ENCODE measurements at regions not wholly inside any gene's neighbourhood (a gene's known extent, or its start where the extent isn't known, plus 50 kb on each side); places are given as distances from the start of the nearest gene placed in this dataset.

- Histone ChIP-seq H3K4me1 (ENCODE audit: insufficient read depth, low read length) (no peaks in the 10 kb centered on the region), H3K36me3 (ENCODE audit: insufficient read depth, low read length) (no peaks in the 10 kb centered on the region), H3K9me3 (ENCODE audit: control insufficient read depth, insufficient read depth, low read length) (no peaks in the 10 kb centered on the region), H3K9ac (ENCODE audit: low read depth, low read length) (no peak overlapping the region)
These were observed 2015.7 kb upstream of the LRRTM1 start for GRCh38 chr2:82320296-82320695.

- no peaks in the 10 kb centered on the region for H3K9me3 ChIP-seq (ENCODE audit: control insufficient read depth, insufficient read depth, low read length)
- no peaks in the 10 kb centered on the region for H3K4me1 ChIP-seq (ENCODE audit: insufficient read depth, low read length)
These were observed 2012.5 kb upstream of the LRRTM1 start for GRCh38 chr2:82317012-82317411.

GRCh38 chr2:82316586-82316985 lies 2012.0 kb upstream of the LRRTM1 start:
- no peak overlapping the region for H3K9ac ChIP-seq (ENCODE audit: low read depth, low read length)
- H3K4me1 ChIP-seq (ENCODE audit: insufficient read depth, low read length), result no peaks in the 10 kb centered on the region
- H3K9me3 ChIP-seq (ENCODE audit: control insufficient read depth, insufficient read depth, low read length), result no peaks in the 10 kb centered on the region
- no peaks in the 10 kb centered on the region for H3K36me3 ChIP-seq (ENCODE audit: insufficient read depth, low read length)

More at GRCh38 chr2:82317012-82317411, 2012.5 kb upstream of the LRRTM1 start:
- H3K36me3 ChIP-seq (ENCODE audit: insufficient read depth, low read length), result no peaks in the 10 kb centered on the region
- H3K9ac ChIP-seq (ENCODE audit: low read depth, low read length), result no peak overlapping the region

- Histone ChIP-seq H3K36me3 (ENCODE audit: insufficient read depth, low read length) (no peaks in the 10 kb centered on the region), H3K4me1 (ENCODE audit: insufficient read depth, low read length) (no peaks in the 10 kb centered on the region), H3K9ac (ENCODE audit: low read depth, low read length) (no peak overlapping the region), H3K9me3 (ENCODE audit: control insufficient read depth, insufficient read depth, low read length) (no peaks in the 10 kb centered on the region)
These were observed 2010.4 kb upstream of the LRRTM1 start for GRCh38 chr2:82314836-82315472.

- H3K4me1 ChIP-seq (ENCODE audit: insufficient read depth, low read length), result no peaks in the 10 kb centered on the region
- no peaks in the 10 kb centered on the region for H3K36me3 ChIP-seq (ENCODE audit: insufficient read depth, low read length)
- H3K9ac ChIP-seq (ENCODE audit: low read depth, low read length), result no peak overlapping the region
- no peaks in the 10 kb centered on the region for H3K9me3 ChIP-seq (ENCODE audit: control insufficient read depth, insufficient read depth, low read length)
These were observed 2003.0 kb upstream of the LRRTM1 start for GRCh38 chr2:82307511-82307910.

- Histone ChIP-seq H3K9me3 (ENCODE audit: control insufficient read depth, insufficient read depth, low read length) (no peaks in the 10 kb centered on the region), H3K36me3 (ENCODE audit: insufficient read depth, low read length) (no peaks in the 10 kb centered on the region), H3K9ac (ENCODE audit: low read depth, low read length) (no peak overlapping the region), H3K4me1 (ENCODE audit: insufficient read depth, low read length) (no peaks in the 10 kb centered on the region)
These were observed 1997.0 kb upstream of the LRRTM1 start for GRCh38 chr2:82301506-82301905.

DNA sequence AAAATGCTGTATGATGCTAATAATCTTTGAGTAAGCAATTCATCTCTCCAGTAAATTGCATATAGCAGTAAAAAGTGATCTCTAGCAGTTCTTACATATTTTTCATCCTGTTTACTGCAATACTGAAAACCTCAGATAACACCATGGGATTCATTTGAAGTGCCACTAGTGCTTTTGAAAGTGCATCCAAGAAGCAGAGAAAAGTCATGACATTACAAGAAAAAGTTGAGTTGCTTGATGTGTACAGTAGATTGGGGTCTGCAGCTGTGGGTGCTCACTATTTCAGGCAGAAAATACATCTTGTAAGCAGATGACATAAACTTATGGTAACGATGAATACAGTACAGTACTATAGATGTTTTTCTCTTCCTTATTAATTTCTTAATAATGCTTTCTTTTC lies 1984.9 kb upstream of the LRRTM1 start:
- Histone ChIP-seq H3K9me3 (ENCODE audit: control insufficient read depth, insufficient read depth, low read length) (no peaks in the 10 kb centered on the region), H3K36me3 (ENCODE audit: insufficient read depth, low read length) (no peaks in the 10 kb centered on the region), H3K4me1 (ENCODE audit: insufficient read depth, low read length) (no peaks in the 10 kb centered on the region), H3K9ac (ENCODE audit: low read depth, low read length) (no peak overlapping the region)

- Histone ChIP-seq H3K9ac (ENCODE audit: low read depth, low read length) (no peak overlapping the region), H3K9me3 (ENCODE audit: control insufficient read depth, insufficient read depth, low read length) (no peaks in the 10 kb centered on the region), H3K36me3 (ENCODE audit: insufficient read depth, low read length) (no peaks in the 10 kb centered on the region), H3K4me1 (ENCODE audit: insufficient read depth, low read length) (peaks cover 9% of the 10 kb centered on the region; the same call in 1 of the 2 replicates)
These were observed 1978.5 kb upstream of the LRRTM1 start for GRCh38 chr2:82283075-82283474.

DNA sequence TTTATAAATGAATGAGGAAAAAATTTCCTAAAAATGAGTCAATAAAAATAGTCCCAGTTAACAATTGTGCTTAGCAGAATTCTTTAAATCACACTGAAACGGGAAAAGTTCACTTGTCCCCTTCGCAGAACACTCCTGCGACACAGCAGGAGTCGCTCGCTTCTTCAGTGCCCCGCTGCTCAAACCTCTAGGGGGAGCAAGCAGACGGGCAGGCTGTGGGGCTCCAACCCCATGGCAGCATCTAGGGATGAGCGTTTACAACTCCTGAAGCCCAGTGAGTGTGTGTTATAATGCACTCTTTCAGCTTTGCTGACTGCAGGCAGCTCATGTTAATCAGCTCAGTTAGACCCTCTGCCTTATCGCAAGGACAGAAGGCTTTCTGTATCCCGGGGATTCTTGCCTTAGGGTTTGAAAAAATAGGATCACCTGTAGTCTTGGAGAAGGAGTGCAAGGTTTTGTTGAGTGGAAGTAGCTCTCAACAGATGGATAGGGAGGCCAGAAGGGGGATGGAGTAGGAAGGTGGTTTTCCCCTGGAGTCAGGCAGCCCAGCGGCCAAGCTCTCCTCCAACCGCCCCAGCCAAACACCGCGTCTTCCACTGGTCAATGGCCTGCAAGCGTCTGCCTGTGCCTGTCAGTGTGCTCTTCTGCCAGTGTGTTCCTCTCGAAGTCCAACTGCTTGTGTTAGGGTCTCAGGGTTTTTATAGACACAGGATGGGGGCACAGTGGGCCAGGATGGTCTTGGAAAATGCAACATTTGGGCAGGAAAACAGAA lies 1977.7 kb upstream of the LRRTM1 start:
- Histone ChIP-seq H3K36me3 (ENCODE audit: insufficient read depth, low read length) (no peaks in the 10 kb centered on the region), H3K9me3 (ENCODE audit: control insufficient read depth, insufficient read depth, low read length) (no peaks in the 10 kb centered on the region), H3K9ac (ENCODE audit: low read depth, low read length) (no peak overlapping the region), H3K4me1 (ENCODE audit: insufficient read depth, low read length) (peaks cover 9% of the 10 kb centered on the region; the same call in 1 of the 2 replicates)

GRCh38 chr2:82279367-82279766 lies 1974.8 kb upstream of the LRRTM1 start:
- Histone ChIP-seq H3K36me3 (ENCODE audit: insufficient read depth, low read length) (no peaks in the 10 kb centered on the region), H3K9ac (ENCODE audit: low read depth, low read length) (no peak overlapping the region), H3K4me1 (ENCODE audit: insufficient read depth, low read length) (peaks cover 9% of the 10 kb centered on the region; the same call in 1 of the 2 replicates), H3K9me3 (ENCODE audit: control insufficient read depth, insufficient read depth, low read length) (no peaks in the 10 kb centered on the region)

GRCh38 chr2:82278416-82278815 lies 1973.9 kb upstream of the LRRTM1 start:
- no peaks in the 10 kb centered on the region for H3K9me3 ChIP-seq (ENCODE audit: control insufficient read depth, insufficient read depth, low read length)
- no peak overlapping the region for H3K9ac ChIP-seq (ENCODE audit: low read depth, low read length)
- H3K36me3 ChIP-seq (ENCODE audit: insufficient read depth, low read length), result no peaks in the 10 kb centered on the region
- H3K4me1 ChIP-seq (ENCODE audit: insufficient read depth, low read length), result peaks cover 9% of the 10 kb centered on the region; the same call in 1 of the 2 replicates

DNA sequence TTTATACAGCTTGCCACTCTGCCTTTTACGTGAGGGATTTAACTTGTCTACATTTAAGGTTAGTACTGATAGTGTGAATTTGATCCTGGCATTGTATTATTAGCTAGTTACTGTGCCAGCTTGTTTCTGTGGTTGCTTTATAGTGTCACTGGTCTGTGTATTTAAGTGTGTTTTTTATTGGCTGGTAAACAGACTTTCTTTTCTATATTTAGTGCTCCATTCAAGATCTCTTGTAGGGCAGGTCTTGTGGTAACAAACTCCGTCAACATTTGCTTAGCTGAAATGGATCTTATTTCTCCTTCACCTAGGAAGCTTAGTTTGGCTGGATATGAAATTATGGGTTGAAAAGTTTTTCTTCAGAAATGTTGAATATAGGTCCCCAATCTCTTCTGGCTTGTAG lies 1971.0 kb upstream of the LRRTM1 start:
- H3K36me3 ChIP-seq (ENCODE audit: insufficient read depth, low read length), result no peaks in the 10 kb centered on the region
- no peaks in the 10 kb centered on the region for H3K9me3 ChIP-seq (ENCODE audit: control insufficient read depth, insufficient read depth, low read length)
- H3K9ac ChIP-seq (ENCODE audit: low read depth, low read length), result no peak overlapping the region
- 0 out of 2 replicates have a peak, but pooled peaks cover under 1% of the 10 kb centered on the region for H3K4me1 ChIP-seq (ENCODE audit: insufficient read depth, low read length)

DNA sequence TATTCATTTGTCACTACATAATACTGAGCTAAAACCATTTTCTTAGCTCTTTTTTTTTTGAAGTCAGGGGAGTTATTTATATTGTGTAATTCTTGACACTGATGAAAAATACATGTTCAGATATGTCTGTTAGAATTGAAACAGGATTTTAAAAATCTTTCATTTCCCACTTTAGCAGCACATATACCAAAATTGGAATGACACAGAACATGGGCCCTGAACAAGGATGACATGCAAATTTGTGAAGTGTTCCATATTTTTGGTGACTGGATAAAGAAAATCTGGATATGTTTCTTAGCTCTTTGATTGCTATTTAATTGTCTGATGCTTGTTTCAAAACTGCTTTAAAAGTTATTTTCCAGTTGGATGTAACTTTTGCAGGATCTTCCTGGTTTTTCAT lies 1963.9 kb upstream of the LRRTM1 start:
- Histone ChIP-seq H3K4me1 (ENCODE audit: insufficient read depth, low read length) (no peaks in the 10 kb centered on the region; the same call in 1 of the 2 replicates), H3K36me3 (ENCODE audit: insufficient read depth, low read length) (no peaks in the 10 kb centered on the region), H3K9ac (ENCODE audit: low read depth, low read length) (no peak overlapping the region), H3K9me3 (ENCODE audit: control insufficient read depth, insufficient read depth, low read length) (no peaks in the 10 kb centered on the region)

DNA sequence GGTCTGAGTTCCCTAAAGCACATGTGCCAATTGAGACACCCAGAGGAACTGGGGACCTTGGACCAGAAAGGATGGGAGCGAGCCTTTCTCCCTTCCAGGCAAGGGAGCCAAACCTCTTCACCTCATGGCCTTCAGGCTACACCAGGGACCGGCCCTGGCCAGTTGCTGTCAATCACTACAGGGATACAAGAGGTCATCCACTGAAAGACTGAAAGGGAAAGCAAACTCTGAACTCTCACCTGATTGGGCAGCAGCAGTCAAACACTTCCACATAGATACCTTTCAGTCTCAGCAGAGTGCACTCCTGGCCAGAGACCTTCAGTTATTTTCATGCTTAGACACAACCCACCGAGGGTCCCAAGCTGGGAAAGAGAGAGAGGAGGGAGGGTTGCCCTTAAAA lies 1956.0 kb upstream of the LRRTM1 start:
- H3K36me3 ChIP-seq (ENCODE audit: insufficient read depth, low read length), result no peaks in the 10 kb centered on the region
- H3K4me1 ChIP-seq (ENCODE audit: insufficient read depth, low read length), result no peaks in the 10 kb centered on the region
- no peak overlapping the region for H3K9ac ChIP-seq (ENCODE audit: low read depth, low read length)
- no peaks in the 10 kb centered on the region for H3K9me3 ChIP-seq (ENCODE audit: control insufficient read depth, insufficient read depth, low read length)

DNA sequence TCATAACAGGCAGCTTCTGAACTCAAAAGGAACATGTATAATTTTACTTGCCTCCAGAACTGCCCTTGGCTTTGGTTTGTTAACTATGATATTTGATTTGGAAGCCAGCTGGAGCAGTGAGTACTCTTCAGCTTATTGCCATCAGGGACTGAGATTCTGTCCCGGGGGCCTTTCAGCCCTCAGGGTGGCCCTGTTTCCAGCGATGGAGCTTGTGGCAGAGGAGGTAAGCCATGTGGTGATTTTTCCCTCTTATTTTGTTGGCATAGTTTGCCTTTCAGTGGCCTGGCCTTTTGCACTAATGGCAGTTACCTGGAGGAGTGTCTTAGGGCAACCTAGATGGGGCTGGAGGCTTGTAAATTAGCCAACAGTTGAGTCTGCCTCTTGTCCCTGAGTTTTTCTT lies 1955.0 kb upstream of the LRRTM1 start:
- no peaks in the 10 kb centered on the region for H3K36me3 ChIP-seq (ENCODE audit: insufficient read depth, low read length)
- H3K9me3 ChIP-seq (ENCODE audit: control insufficient read depth, insufficient read depth, low read length), result no peaks in the 10 kb centered on the region
- H3K9ac ChIP-seq (ENCODE audit: low read depth, low read length), result no peak overlapping the region
- no peaks in the 10 kb centered on the region for H3K4me1 ChIP-seq (ENCODE audit: insufficient read depth, low read length)
